GM18498 (cell line): ENCODE measurements at regions not wholly inside any gene's neighbourhood (a gene's known extent, or its start where the extent isn't known, plus 50 kb on each side); places are given as distances from the start of the nearest gene placed in this dataset.

Source experiments
- ATAC-seq: cut with Tn5 transposase; IDR thresholded peaks from one replicate; pipeline ENCODE4 v1.9.1; 2021; ENCODE audit warnings: mild to moderate bottlenecking, moderate library complexity; ENCODE audit not compliant: unreplicated experiment

- ATAC-seq: no peak
Observed at GRCh38 chr22:49198705-49199084, 629.0 kb downstream of the BRD1 start.

GRCh38 chr22:49197986-49198704 is 629.5 kb downstream of the BRD1 start:
- ATAC-seq: no peak

GRCh38 chr22:49197505-49197904 is 630.2 kb downstream of the BRD1 start:
- no peak for ATAC-seq

- ATAC-seq: no peak
Observed at GRCh38 chr22:49196046-49196511, 631.6 kb downstream of the BRD1 start.

- no peak for ATAC-seq
Observed at GRCh38 chr22:49195636-49196035, 632.0 kb downstream of the BRD1 start.

GRCh38 chr22:49193901-49194465 is 633.7 kb downstream of the BRD1 start:
- ATAC-seq: no peak

- ATAC-seq: no peak
Observed at GRCh38 chr22:49193348-49193747, 634.3 kb downstream of the BRD1 start.

- no peak for ATAC-seq
Observed at GRCh38 chr22:49192857-49193250, 634.8 kb downstream of the BRD1 start.

GRCh38 chr22:49192180-49192856 is 635.4 kb downstream of the BRD1 start:
- ATAC-seq: no peak

GRCh38 chr22:49191506-49191980 is 636.1 kb downstream of the BRD1 start:
- no peak for ATAC-seq

- no peak for ATAC-seq
Observed at GRCh38 chr22:49190816-49191505, 636.7 kb downstream of the BRD1 start.

- no peak for ATAC-seq
Observed at GRCh38 chr22:49189871-49190270, 637.8 kb downstream of the BRD1 start.

- no peak for ATAC-seq
Observed at GRCh38 chr22:49188591-49188990, 639.1 kb downstream of the BRD1 start.

- ATAC-seq: no peak
Observed at GRCh38 chr22:49188091-49188490, 639.6 kb downstream of the BRD1 start.

- no peak for ATAC-seq
Observed at GRCh38 chr22:49186762-49187161, 640.9 kb downstream of the BRD1 start.

- ATAC-seq: no peak
Observed at GRCh38 chr22:49186293-49186692, 641.4 kb downstream of the BRD1 start.

GRCh38 chr22:49185312-49185969 is 642.2 kb downstream of the BRD1 start:
- no peak for ATAC-seq

- no peak for ATAC-seq
Observed at GRCh38 chr22:49184736-49185135, 642.9 kb downstream of the BRD1 start.

- ATAC-seq: no peak
Observed at GRCh38 chr22:49183826-49184216, 643.9 kb downstream of the BRD1 start.

GRCh38 chr22:49183208-49183825 is 644.4 kb downstream of the BRD1 start:
- ATAC-seq: no peak
